ENCODE measurements at regions not wholly inside any gene's neighbourhood (a gene's known extent, or its start where the extent isn't known, plus 50 kb on each side); places are given as distances from the start of the nearest gene placed in this dataset.

GRCh38 chr1:106465666-106466065 is 590.8 kb upstream of the PRMT6 start:
- H3K27me3 ChIP-seq (replicated peaks; ENCODE audit: control insufficient read depth, insufficient read depth, low read length), result no peaks in the 10 kb centered on the region
- no peak overlapping the region for H3K4me3 ChIP-seq (replicated peaks; ENCODE audit: low read depth, low read length)
- no peak for DNase-seq (ENCODE audit: extremely low read depth, insufficient read length)
- no peaks in the 10 kb centered on the region for H3K36me3 ChIP-seq (ENCODE audit: control insufficient read depth, insufficient read depth, low read length)
- TF ChIP-seq CTCF (IDR thresholded peaks at IDR 0.05; ENCODE audit: insufficient read depth, low read length, poor library complexity, severe bottlenecking), result no peak

GRCh38 chr1:106480629-106481028 is 575.8 kb upstream of the PRMT6 start:
- DNase-seq (ENCODE audit: extremely low read depth, insufficient read length), result no peak
- no peaks in the 10 kb centered on the region for H3K27me3 ChIP-seq (replicated peaks; ENCODE audit: control insufficient read depth, insufficient read depth, low read length)
- no peak for TF ChIP-seq CTCF (IDR thresholded peaks at IDR 0.05; ENCODE audit: insufficient read depth, low read length, poor library complexity, severe bottlenecking)
- H3K4me3 ChIP-seq (replicated peaks; ENCODE audit: low read depth, low read length), result no peak overlapping the region
- H3K36me3 ChIP-seq (ENCODE audit: control insufficient read depth, insufficient read depth, low read length), result no peaks in the 10 kb centered on the region

GRCh38 chr1:106492880-106493279 is 563.6 kb upstream of the PRMT6 start:
- no peaks in the 10 kb centered on the region for H3K36me3 ChIP-seq (ENCODE audit: control insufficient read depth, insufficient read depth, low read length)
- TF ChIP-seq CTCF (IDR thresholded peaks at IDR 0.05; ENCODE audit: insufficient read depth, low read length, poor library complexity, severe bottlenecking), result no peak
- H3K27me3 ChIP-seq (replicated peaks; ENCODE audit: control insufficient read depth, insufficient read depth, low read length), result no peaks in the 10 kb centered on the region
- DNase-seq (ENCODE audit: extremely low read depth, insufficient read length), result no peak
- no peak overlapping the region for H3K4me3 ChIP-seq (replicated peaks; ENCODE audit: low read depth, low read length)

- no peak for DNase-seq (ENCODE audit: extremely low read depth, insufficient read length)
- H3K27me3 ChIP-seq (replicated peaks; ENCODE audit: control insufficient read depth, insufficient read depth, low read length), result no peaks in the 10 kb centered on the region
- H3K4me3 ChIP-seq (replicated peaks; ENCODE audit: low read depth, low read length), result no peak overlapping the region
- no peaks in the 10 kb centered on the region for H3K36me3 ChIP-seq (ENCODE audit: control insufficient read depth, insufficient read depth, low read length)
- TF ChIP-seq CTCF (IDR thresholded peaks at IDR 0.05; ENCODE audit: insufficient read depth, low read length, poor library complexity, severe bottlenecking), result no peak
Measured at GRCh38 chr1:106494646-106495045, 561.8 kb upstream of the PRMT6 start.

GRCh38 chr1:106498238-106498637 is 558.2 kb upstream of the PRMT6 start:
- Histone ChIP-seq H3K27me3 (replicated peaks; ENCODE audit: control insufficient read depth, insufficient read depth, low read length) (no peaks in the 10 kb centered on the region), H3K4me3 (replicated peaks; ENCODE audit: low read depth, low read length) (no peak overlapping the region), H3K36me3 (ENCODE audit: control insufficient read depth, insufficient read depth, low read length) (no peaks in the 10 kb centered on the region)
- no peak for DNase-seq (ENCODE audit: extremely low read depth, insufficient read length)
- TF ChIP-seq CTCF (IDR thresholded peaks at IDR 0.05; ENCODE audit: insufficient read depth, low read length, poor library complexity, severe bottlenecking), result no peak

GRCh38 chr1:106502659-106503058 is 553.8 kb upstream of the PRMT6 start:
- Histone ChIP-seq H3K4me3 (replicated peaks; ENCODE audit: low read depth, low read length) (no peak overlapping the region), H3K27me3 (replicated peaks; ENCODE audit: control insufficient read depth, insufficient read depth, low read length) (no peaks in the 10 kb centered on the region), H3K36me3 (ENCODE audit: control insufficient read depth, insufficient read depth, low read length) (no peaks in the 10 kb centered on the region)
- DNase-seq (ENCODE audit: extremely low read depth, insufficient read length), result no peak
- no peak for TF ChIP-seq CTCF (IDR thresholded peaks at IDR 0.05; ENCODE audit: insufficient read depth, low read length, poor library complexity, severe bottlenecking)
